H1 (cell line): ENCODE measurements at regions not wholly inside any gene's neighbourhood (a gene's known extent, or its start where the extent isn't known, plus 50 kb on each side); places are given as distances from the start of the nearest gene placed in this dataset.
"Not testable (repeated sequence)": the region's sequence is repeated elsewhere in the genome, so short reads cannot be mapped to it uniquely, and the experiment has no call there.

Source experiments
- CTCF ChIA-PET: fragments of 300-600 bp; sonication (Branson Sonifier 250); formaldehyde crosslinking; loops from one replicate; lab custom pipeline; 2021; ENCODE audit not compliant: partially characterized antibody; lab: Charles Lee
- POLR2A ChIA-PET: fragments of 300-600 bp; sonication (Branson Sonifier 250); formaldehyde crosslinking; loops from one replicate; lab custom pipeline; 2021; ENCODE audit warnings: inconsistent platforms; ENCODE audit not compliant: partially characterized antibody; lab: Charles Lee
- DNase-seq, 2 experiments: peaks; one replicate each; pipeline versions ENCODE4 v3.0.0 to v3.0.0-alpha.2; 2010 to 2022; ENCODE audit warnings: low spot score in 2 of 2, low read depth in 1 of 2, mixed read lengths in 1 of 2
- FAIRE-seq: peaks from 2 replicates; lab custom pipeline; 2011; peaks lifted over from hg19 to GRCh38; lab: Jason Lieb, UNC
- H2AFZ ChIP-seq: 2 replicates; pipeline ENCODE4 v1.8.1; 2012; ENCODE audit warnings: low read length, inconsistent platforms
- H2AK5ac ChIP-seq: 2 replicates; pipeline ENCODE4 v1.6.1; 2013; ENCODE audit warnings: low read depth, low read length
- H2BK120ac ChIP-seq: replicated peaks from 2 replicates; pipeline ENCODE3; 2013; ENCODE audit warnings: low read depth, low read length, inconsistent platforms
- H2BK12ac ChIP-seq: 2 replicates; pipeline ENCODE4 v1.6.1; 2013; ENCODE audit warnings: low read depth, low read length
- H2BK15ac ChIP-seq: 2 replicates; pipeline ENCODE4 v1.6.1; 2013; ENCODE audit warnings: low read length
- H2BK20ac ChIP-seq: 2 replicates; pipeline ENCODE4 v1.6.1; 2013; ENCODE audit warnings: low read length
- H2BK5ac ChIP-seq: 2 replicates; pipeline ENCODE4 v1.6.1; 2013; ENCODE audit warnings: low read depth, low read length
- H3K14ac ChIP-seq: 2 replicates; pipeline ENCODE4 v1.6.1; 2013; ENCODE audit warnings: inconsistent platforms; ENCODE audit not compliant: insufficient read length
- H3K18ac ChIP-seq: 2 replicates; pipeline ENCODE4 v1.6.1; 2013; ENCODE audit warnings: low read length; ENCODE audit errors: extremely low read depth
- H3K23ac ChIP-seq: 2 replicates; pipeline ENCODE4 v1.6.1; 2013; ENCODE audit warnings: inconsistent platforms; ENCODE audit not compliant: insufficient read length
- H3K23me2 ChIP-seq: 2 replicates; pipeline ENCODE4 v1.6.1; 2013; ENCODE audit warnings: low read depth, low read length
- H3K27ac ChIP-seq: 2 replicates; pipeline ENCODE4 v1.6.1; 2011; ENCODE audit warnings: low read depth, low read length, inconsistent platforms
- H3K27me3 ChIP-seq, 4 experiments: replicated peaks in 1 of 4; 1 replicate in 1 of 4; 2 replicates in 3 of 4; pipeline versions ENCODE4 v1.6.1 to v1.8.1; 2011 to 2013; ENCODE audit warnings: low read length in 3 of 4, mild to moderate bottlenecking in 3 of 4, inconsistent platforms in 2 of 4, mixed read lengths in 2 of 4, moderate library complexity in 1 of 4; ENCODE audit not compliant: control insufficient read depth in 3 of 4, insufficient read depth in 3 of 4; ENCODE audit errors: extremely low read depth in 1 of 4
- H3K36me3 ChIP-seq, 4 experiments: 2 replicates each; pipeline versions ENCODE4 v1.6.1 to v1.8.1; 2011 to 2013; ENCODE audit warnings: mild to moderate bottlenecking in 4 of 4, low read length in 3 of 4, moderate library complexity in 2 of 4, control low read depth in 1 of 4, inconsistent platforms in 1 of 4; ENCODE audit not compliant: insufficient read depth in 4 of 4, control insufficient read depth in 2 of 4
- H3K4ac ChIP-seq: replicated peaks from 2 replicates; pipeline ENCODE3; 2013; ENCODE audit warnings: low read length, low read depth, mixed read lengths, inconsistent platforms; ENCODE audit not compliant: insufficient read length
- H3K4me1 ChIP-seq, 4 experiments: replicated peaks in 1 of 4; 1 replicate in 1 of 4; 2 replicates in 3 of 4; pipeline versions ENCODE4 v1.6.1 to v1.8.1; 2011 to 2013; ENCODE audit warnings: low read length in 3 of 4, inconsistent platforms in 2 of 4, mixed read lengths in 1 of 4; ENCODE audit not compliant: insufficient read depth in 4 of 4, control insufficient read depth in 3 of 4
- H3K4me2 ChIP-seq, 2 experiments: 2 replicates each; pipeline versions ENCODE4 v1.6.1 to v1.8.1; 2011 to 2013; ENCODE audit warnings: low read depth in 2 of 2, low read length in 2 of 2, control low read depth in 1 of 2, inconsistent platforms in 1 of 2, mild to moderate bottlenecking in 1 of 2; ENCODE audit not compliant: insufficient read depth in 1 of 2
- H3K4me3 ChIP-seq, 4 experiments: fragments of 200-600, 300-600 bp in 1 of 4; sonication (generic), shearing (Covaris generic), sonication (Bioruptor Twin) in 1 of 4; 2 replicates each; pipeline versions ENCODE4 v1.5.1 to v1.8.1; 2011 to 2016; ENCODE audit warnings: low read length in 4 of 4, low read depth in 3 of 4, control low read depth in 2 of 4, inconsistent platforms in 2 of 4, mild to moderate bottlenecking in 2 of 4, mixed read lengths in 1 of 4, moderate library complexity in 1 of 4; ENCODE audit not compliant: insufficient read depth in 2 of 4; ENCODE audit errors: extremely low read depth in 1 of 4
- H3K56ac ChIP-seq: replicated peaks from 2 replicates; pipeline ENCODE3; 2013; ENCODE audit warnings: low read depth, mild to moderate bottlenecking, mixed read lengths, low read length, inconsistent platforms; ENCODE audit not compliant: insufficient read length
- H3K79me1 ChIP-seq: 2 replicates; pipeline ENCODE4 v1.6.1; 2013; ENCODE audit warnings: low read depth, low read length, control low read depth
- H3K79me2 ChIP-seq, 2 experiments: 2 replicates each; pipeline versions ENCODE4 v1.6.1 to v1.8.1; 2012 to 2013; ENCODE audit warnings: low read length in 2 of 2, mild to moderate bottlenecking in 2 of 2, inconsistent platforms in 1 of 2; ENCODE audit not compliant: insufficient read depth in 2 of 2, control insufficient read depth in 1 of 2
- H3K9ac ChIP-seq, 4 experiments: replicated peaks in 1 of 4; 1 replicate in 1 of 4; 2 replicates in 3 of 4; pipeline versions ENCODE4 v1.6.1 to v1.8.1; 2011 to 2013; ENCODE audit warnings: low read depth in 3 of 4, low read length in 3 of 4, control low read depth in 2 of 4, mild to moderate bottlenecking in 2 of 4, moderate library complexity in 2 of 4, inconsistent platforms in 1 of 4; ENCODE audit errors: extremely low read depth in 1 of 4
- H3K9me3 ChIP-seq, 2 experiments: 2 replicates each; pipeline versions ENCODE4 v1.6.1 to v1.8.1; 2012 to 2013; ENCODE audit warnings: mild to moderate bottlenecking in 2 of 2, moderate library complexity in 2 of 2, control low read depth in 1 of 2, inconsistent platforms in 1 of 2, low read depth in 1 of 2, low read length in 1 of 2, mixed read lengths in 1 of 2; ENCODE audit not compliant: insufficient read depth in 2 of 2
- H4K20me1 ChIP-seq, 2 experiments: replicated peaks in 1 of 2; 2 replicates each; pipeline versions ENCODE3 to v1.8.1; 2011 to 2013; ENCODE audit warnings: inconsistent platforms in 2 of 2, low read length in 2 of 2, mild to moderate bottlenecking in 1 of 2; ENCODE audit not compliant: insufficient read depth in 2 of 2, control insufficient read depth in 1 of 2
- H4K5ac ChIP-seq: 2 replicates; pipeline ENCODE4 v1.6.1; 2013; ENCODE audit warnings: low read length, low read depth, mixed read lengths, inconsistent platforms; ENCODE audit not compliant: insufficient read length
- H4K8ac ChIP-seq: 2 replicates; pipeline ENCODE4 v1.8.0; 2013; ENCODE audit warnings: mild to moderate bottlenecking, moderate library complexity, low read length, inconsistent platforms; ENCODE audit not compliant: insufficient read depth; ENCODE audit errors: extremely low read depth
- H4K91ac ChIP-seq: replicated peaks from 2 replicates; pipeline ENCODE3; 2013; ENCODE audit warnings: low read length, mixed read lengths, inconsistent platforms; ENCODE audit not compliant: insufficient read length
- WGBS, 2 experiments: shearing (Covaris generic) in 1 of 2; methylation state at CpG; one replicate each; pipeline versions ENCODE4 v1.1.6 to v1.1.7; 2013 to 2015; ENCODE audit warnings: low lambda C conversion rate in 2 of 2, mixed read lengths in 2 of 2, inconsistent platforms in 1 of 2, low coverage in 1 of 2, missing lambda C conversion rate in 1 of 2; ENCODE audit not compliant: insufficient replicate concordance in 2 of 2, insufficient coverage in 1 of 2, insufficient read length in 1 of 2; ENCODE audit errors: extremely low coverage in 1 of 2, missing lambda C conversion rate in 1 of 2; 5-methylcytosine and 5-hydroxymethylcytosine counted together

DNA sequence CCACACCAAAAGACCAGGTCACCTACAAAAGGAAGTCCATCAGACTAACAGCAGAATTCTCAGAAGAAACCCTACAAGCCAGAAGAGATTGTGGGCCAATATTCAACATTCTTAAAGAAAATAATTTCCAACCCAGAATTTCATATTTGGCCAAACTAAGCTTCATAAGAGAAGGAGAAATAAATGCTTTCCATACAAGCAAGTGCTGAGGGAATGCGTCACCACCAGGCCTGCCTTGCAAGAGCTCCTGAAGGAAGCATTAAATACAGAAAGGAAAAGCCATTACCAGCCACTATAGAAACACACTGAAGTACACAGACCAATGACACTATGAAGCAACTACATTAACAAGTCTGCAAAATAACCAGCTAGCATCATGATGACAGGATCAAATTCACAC is 209.0 kb downstream of the IPMK start:
- H4K8ac ChIP-seq, H2AFZ ChIP-seq, H3K27me3 ChIP-seq, H4K91ac ChIP-seq, H3K36me3 ChIP-seq, H3K23me2 ChIP-seq, FAIRE-seq, H3K4me2 ChIP-seq, H2BK20ac ChIP-seq, H3K4ac ChIP-seq, POLR2A ChIA-PET, H3K27ac ChIP-seq, H4K20me1 ChIP-seq, H2BK15ac ChIP-seq, H3K4me1 ChIP-seq, H3K9me3 ChIP-seq, H4K5ac ChIP-seq, H3K9ac ChIP-seq, H2BK5ac ChIP-seq, H3K56ac ChIP-seq, H3K23ac ChIP-seq, H3K79me1 ChIP-seq, H3K79me2 ChIP-seq, H2BK12ac ChIP-seq, H3K14ac ChIP-seq, H2BK120ac ChIP-seq, H2AK5ac ChIP-seq, H3K4me3 ChIP-seq, H3K18ac ChIP-seq, DNase-seq: not testable (repeated sequence)
- CTCF ChIA-PET: interaction anchor here (0.6 to 1.1 kb wide), 2 partner anchors 341 to 1785 kb away, joined by 3 to 4 read pairs; no protein-coding TSS in a partner anchor
- WGBS, 2 experiments: 80% methylated on average over 1 of the region's 1 CpG; no CpG with 5 or more reads in 1 of the 2 experiments
